WTC11 (cell line): ENCODE measurements at regions not wholly inside any gene's neighbourhood (a gene's known extent, or its start where the extent isn't known, plus 50 kb on each side); places are given as distances from the start of the nearest gene placed in this dataset.

Source experiments
- CREM ChIP-seq: sonication (generic); formaldehyde crosslinking; IDR thresholded peaks from 2 replicates; pipeline ENCODE4 v1.8.1; 2022; ENCODE audit warnings: mild to moderate bottlenecking, missing genetic modification reagents, moderate library complexity
- E2F5 ChIP-seq: sonication (generic); formaldehyde crosslinking; IDR thresholded peaks from 2 replicates; pipeline ENCODE4 v1.8.1; 2022; ENCODE audit warnings: mild to moderate bottlenecking, moderate library complexity, missing genetic modification reagents
- ESRRA ChIP-seq: sonication (generic); formaldehyde crosslinking; IDR thresholded peaks from 2 replicates; pipeline ENCODE4 v1.8.1; 2022; ENCODE audit warnings: mild to moderate bottlenecking, missing genetic modification reagents, borderline replicate concordance
- FOXJ3 ChIP-seq: sonication (generic); formaldehyde crosslinking; IDR thresholded peaks from 2 replicates; pipeline ENCODE4 v1.9.0; 2021; ENCODE audit warnings: missing genetic modification reagents, mild to moderate bottlenecking, borderline replicate concordance
- MAX ChIP-seq: sonication (generic); formaldehyde crosslinking; IDR thresholded peaks from 2 replicates; pipeline ENCODE4 v1.8.0; 2022; ENCODE audit warnings: mild to moderate bottlenecking, missing genetic modification reagents
- MXD4 ChIP-seq: fragments of 250-450 bp; sonication (Bioruptor Pico); IDR thresholded peaks from 2 replicates; pipeline ENCODE4 v1.8.0; 2021; ENCODE audit warnings: mild to moderate bottlenecking, moderate library complexity, borderline replicate concordance
- NFYB ChIP-seq: sonication (generic); formaldehyde crosslinking; conservative IDR thresholded peaks from 2 replicates; pipeline ENCODE4 v1.8.0; 2022; ENCODE audit warnings: low read depth, missing genetic modification reagents
- NR3C1 ChIP-seq: sonication (generic); formaldehyde crosslinking; conservative IDR thresholded peaks from 2 replicates; pipeline ENCODE4 v1.8.1; 2023; ENCODE audit warnings: low read depth, mild to moderate bottlenecking, missing genetic modification reagents
- SMAD4 ChIP-seq: sonication (generic); formaldehyde crosslinking; IDR thresholded peaks from 2 replicates; pipeline ENCODE4 v1.8.0; 2022; ENCODE audit warnings: mild to moderate bottlenecking, missing genetic modification reagents
- SP1 ChIP-seq: sonication (generic); formaldehyde crosslinking; conservative IDR thresholded peaks from 2 replicates; pipeline ENCODE4 v1.8.1; 2022; ENCODE audit warnings: missing genetic modification reagents
- USF1 ChIP-seq: sonication (generic); formaldehyde crosslinking; IDR thresholded peaks from 2 replicates; pipeline ENCODE4 v1.8.0; 2022; ENCODE audit warnings: mild to moderate bottlenecking, missing genetic modification reagents
- ZBTB21 ChIP-seq: sonication (generic); formaldehyde crosslinking; IDR thresholded peaks from 2 replicates; pipeline ENCODE4 v1.8.1; 2023; ENCODE audit warnings: mild to moderate bottlenecking, missing genetic modification reagents, borderline replicate concordance
- TF ChIP-seq, protein P1 (sequence below): fragments of 200-600 bp; IDR thresholded peaks from 2 replicates; pipeline ENCODE4 v1.8.0; 2022; ENCODE audit warnings: antibody characterized with exemption

DNA sequence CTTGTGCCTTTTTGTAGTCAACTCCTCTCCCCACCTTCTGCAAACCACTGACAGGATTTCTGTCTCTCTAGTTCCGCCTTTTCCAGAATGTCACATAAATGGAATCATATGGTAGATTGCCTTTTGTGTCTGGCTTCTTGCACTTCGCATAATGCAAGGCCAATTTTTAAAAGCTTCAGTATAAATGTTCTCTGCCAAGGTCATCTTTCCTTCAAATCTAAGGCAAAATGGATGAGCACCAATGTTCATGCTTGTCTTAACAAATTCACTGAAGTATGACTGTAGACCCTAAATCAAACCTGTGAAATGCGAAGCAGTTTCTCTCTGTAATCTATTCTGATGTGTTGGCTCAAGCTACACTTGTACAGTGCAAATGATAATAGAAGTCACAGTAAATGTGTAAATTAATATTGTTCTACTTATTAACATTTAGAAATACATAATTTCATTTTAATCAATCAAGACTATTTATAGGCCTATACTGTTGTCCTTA, 92.8 kb upstream of the GLS start:
- no peak for TF ChIP-seq E2F5 (CRISPR knock-in tag)
- TF ChIP-seq, protein P1, sequence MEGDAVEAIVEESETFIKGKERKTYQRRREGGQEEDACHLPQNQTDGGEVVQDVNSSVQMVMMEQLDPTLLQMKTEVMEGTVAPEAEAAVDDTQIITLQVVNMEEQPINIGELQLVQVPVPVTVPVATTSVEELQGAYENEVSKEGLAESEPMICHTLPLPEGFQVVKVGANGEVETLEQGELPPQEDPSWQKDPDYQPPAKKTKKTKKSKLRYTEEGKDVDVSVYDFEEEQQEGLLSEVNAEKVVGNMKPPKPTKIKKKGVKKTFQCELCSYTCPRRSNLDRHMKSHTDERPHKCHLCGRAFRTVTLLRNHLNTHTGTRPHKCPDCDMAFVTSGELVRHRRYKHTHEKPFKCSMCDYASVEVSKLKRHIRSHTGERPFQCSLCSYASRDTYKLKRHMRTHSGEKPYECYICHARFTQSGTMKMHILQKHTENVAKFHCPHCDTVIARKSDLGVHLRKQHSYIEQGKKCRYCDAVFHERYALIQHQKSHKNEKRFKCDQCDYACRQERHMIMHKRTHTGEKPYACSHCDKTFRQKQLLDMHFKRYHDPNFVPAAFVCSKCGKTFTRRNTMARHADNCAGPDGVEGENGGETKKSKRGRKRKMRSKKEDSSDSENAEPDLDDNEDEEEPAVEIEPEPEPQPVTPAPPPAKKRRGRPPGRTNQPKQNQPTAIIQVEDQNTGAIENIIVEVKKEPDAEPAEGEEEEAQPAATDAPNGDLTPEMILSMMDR = no peak
- no peak for TF ChIP-seq SP1 (CRISPR knock-in tag)
- no peak for TF ChIP-seq NFYB (CRISPR knock-in tag)
- TF ChIP-seq USF1 (CRISPR knock-in tag) = no peak
- no peak for TF ChIP-seq ZBTB21
- no peak for TF ChIP-seq CREM (CRISPR knock-in tag)
- TF ChIP-seq MAX (CRISPR knock-in tag) = no peak
- TF ChIP-seq NR3C1 (CRISPR knock-in tag) = no peak
- no peak for TF ChIP-seq FOXJ3 (CRISPR knock-in tag)
- TF ChIP-seq SMAD4 (CRISPR knock-in tag) = no peak
- no peak for TF ChIP-seq ESRRA (CRISPR knock-in tag)
- TF ChIP-seq MXD4 (CRISPR knock-in tag) = no peak
